OCI-LY1 (cell line): ENCODE measurements at regions not wholly inside any gene's neighbourhood (a gene's known extent, or its start where the extent isn't known, plus 50 kb on each side); places are given as distances from the start of the nearest gene placed in this dataset.

ENCODE experiments used
- H2AFZ ChIP-seq: fragments of 200-600 bp; sonication (generic), shearing (Covaris generic); 2 replicates; pipeline ENCODE4 v1.6.0; 2014; ENCODE audit warnings: antibody characterized with exemption, mild to moderate bottlenecking, low read length
- H3F3A ChIP-seq: fragments of 200-600 bp; sonication (generic), shearing (Covaris generic); 2 replicates; pipeline ENCODE4 v1.6.0; 2014; ENCODE audit warnings: mild to moderate bottlenecking, antibody characterized with exemption, low read length, moderate library complexity; ENCODE audit not compliant: insufficient read depth
- H3K27ac ChIP-seq: fragments of 200-600 bp; sonication (generic); 2 replicates; pipeline ENCODE4 v1.5.1; 2014; ENCODE audit warnings: low read length, mixed run types, mild to moderate bottlenecking, low read depth; ENCODE audit not compliant: poor library complexity, severe bottlenecking
- H3K27me3 ChIP-seq: fragments of 200-600 bp; sonication (generic); 2 replicates; pipeline ENCODE4 v1.6.0; 2014; ENCODE audit warnings: antibody characterized with exemption, mild to moderate bottlenecking, low read length, moderate library complexity; ENCODE audit not compliant: insufficient read depth
- H3K36me3 ChIP-seq: fragments of 200-600 bp; sonication (generic); 2 replicates; pipeline ENCODE4 v1.6.1; 2014; ENCODE audit warnings: mild to moderate bottlenecking, antibody characterized with exemption, low read length, moderate library complexity, mixed read lengths; ENCODE audit not compliant: insufficient read depth
- H3K4me1 ChIP-seq: fragments of 200-600 bp; sonication (generic); 2 replicates; pipeline ENCODE4 v1.5.1; 2014; ENCODE audit warnings: mild to moderate bottlenecking, low read length, moderate library complexity; ENCODE audit not compliant: insufficient read depth, severe bottlenecking
- H3K4me2 ChIP-seq: fragments of 200-600 bp; sonication (generic), shearing (Covaris generic); 2 replicates; pipeline ENCODE4 v1.6.1; 2014; ENCODE audit warnings: low read length
- H3K4me3 ChIP-seq: fragments of 200-600 bp; sonication (generic); 2 replicates; pipeline ENCODE4 v1.5.1; 2014; ENCODE audit warnings: low read length, low read depth, mild to moderate bottlenecking, mixed read lengths; ENCODE audit not compliant: poor library complexity, severe bottlenecking
- H3K79me2 ChIP-seq: fragments of 200-600 bp; shearing (Covaris generic); 2 replicates; pipeline ENCODE4 v1.6.1; 2016; ENCODE audit warnings: mixed run types, low read length, mixed read lengths; ENCODE audit not compliant: insufficient read depth
- H3K9ac ChIP-seq: fragments of 200-600 bp; sonication (generic), shearing (Covaris generic); 2 replicates; pipeline ENCODE4 v1.6.1; 2014; ENCODE audit warnings: mild to moderate bottlenecking, low read length, mixed read lengths
- H3K9me2 ChIP-seq: fragments of 200-600 bp; sonication (generic), shearing (Covaris generic); 2 replicates; pipeline ENCODE4 v1.6.1; 2014; ENCODE audit warnings: low read depth, mild to moderate bottlenecking, low read length, mixed read lengths
- H3K9me3 ChIP-seq: fragments of 200-600 bp; shearing (Covaris generic); 2 replicates; pipeline ENCODE4 v1.6.1; 2014; ENCODE audit warnings: low read length, mixed read lengths
- H4K20me1 ChIP-seq: fragments of 200-600 bp; sonication (generic), shearing (Covaris generic); 2 replicates; pipeline ENCODE4 v1.6.0; 2016; ENCODE audit warnings: mild to moderate bottlenecking, low read length; ENCODE audit not compliant: insufficient read depth
- CTCF ChIP-seq: fragments of 200-600 bp; sonication (generic), shearing (Covaris generic); IDR thresholded peaks from 2 replicates; pipeline ENCODE4 v1.5.1; 2017; ENCODE audit warnings: mild to moderate bottlenecking, antibody characterized with exemption, low read length, moderate library complexity, mixed read lengths
- EZH2 ChIP-seq: fragments of 200-600 bp; sonication (generic), shearing (Covaris generic); IDR thresholded peaks from 2 replicates; pipeline ENCODE4 v1.8.0; 2017; ENCODE audit warnings: borderline replicate concordance, mixed run types, mild to moderate bottlenecking, antibody characterized with exemption, low read length, moderate library complexity, mixed read lengths

- H2AFZ ChIP-seq: no peak overlapping the region
- H3F3A ChIP-seq: no peaks in the 10 kb centered on the region
- no peak overlapping the region for H3K9ac ChIP-seq
- H3K9me3 ChIP-seq: no peaks in the 10 kb centered on the region
- H3K4me2 ChIP-seq: no peak overlapping the region
- no peaks in the 10 kb centered on the region for H3K4me1 ChIP-seq
- no peaks in the 10 kb centered on the region for H4K20me1 ChIP-seq
- no peaks in the 10 kb centered on the region for H3K9me2 ChIP-seq
- H3K27ac ChIP-seq: no peak overlapping the region
- H3K4me3 ChIP-seq: no peak overlapping the region
- no peaks in the 10 kb centered on the region for H3K27me3 ChIP-seq
- no peaks in the 10 kb centered on the region for H3K79me2 ChIP-seq
- no peaks in the 10 kb centered on the region for H3K36me3 ChIP-seq
- no peak for TF ChIP-seq CTCF
- TF ChIP-seq EZH2: no peak
Measured at GRCh38 chr13:34758628-34759027, 183.4 kb upstream of the NBEA start.

GRCh38 chr13:34762312-34762711 is 179.8 kb upstream of the NBEA start:
- Histone ChIP-seq H3K9me3 (no peaks in the 10 kb centered on the region), H4K20me1 (no peaks in the 10 kb centered on the region), H3K27me3 (no peaks in the 10 kb centered on the region), H3K4me3 (no peak overlapping the region), H3K9me2 (no peaks in the 10 kb centered on the region), H3K4me2 (no peak overlapping the region), H3K9ac (no peak overlapping the region), H3K79me2 (no peaks in the 10 kb centered on the region), H2AFZ (no peak overlapping the region), H3F3A (no peaks in the 10 kb centered on the region), H3K27ac (no peak overlapping the region), H3K4me1 (no peaks in the 10 kb centered on the region), H3K36me3 (no peaks in the 10 kb centered on the region)
- TF ChIP-seq CTCF (no peak), EZH2 (no peak)

GRCh38 chr13:34764246-34764645 is 177.8 kb upstream of the NBEA start:
- no peak overlapping the region for H3K27ac ChIP-seq
- H3K36me3 ChIP-seq: no peaks in the 10 kb centered on the region
- no peak overlapping the region for H2AFZ ChIP-seq
- H3K79me2 ChIP-seq: no peaks in the 10 kb centered on the region
- H3K27me3 ChIP-seq: no peaks in the 10 kb centered on the region
- no peaks in the 10 kb centered on the region for H4K20me1 ChIP-seq
- no peaks in the 10 kb centered on the region for H3K4me1 ChIP-seq
- H3K9me2 ChIP-seq: no peaks in the 10 kb centered on the region
- TF ChIP-seq EZH2 (no peak), CTCF (no peak)
- H3F3A ChIP-seq: no peaks in the 10 kb centered on the region
- H3K4me3 ChIP-seq: no peak overlapping the region
- H3K9ac ChIP-seq: no peak overlapping the region
- H3K9me3 ChIP-seq: no peaks in the 10 kb centered on the region
- H3K4me2 ChIP-seq: no peak overlapping the region
